ENCODE measurements at regions not wholly inside any gene's neighbourhood (a gene's known extent, or its start where the extent isn't known, plus 50 kb on each side); places are given as distances from the start of the nearest gene placed in this dataset.

- TF ChIP-seq POLR2A (IDR thresholded peaks at IDR 0.05; ENCODE audit: low read depth, low read length) (no peak), POLR2AphosphoS5 (IDR thresholded peaks at IDR 0.05; ENCODE audit: low read depth, low read length) (no peak)
Observed at GRCh38 chr13:26909477-26909876, 148.9 kb upstream of the GPR12 start.

All from GM12892 (cell line).